Thyroid gland (tissue), 4 donors: ENCODE measurements at regions not wholly inside any gene's neighbourhood (a gene's known extent, or its start where the extent isn't known, plus 50 kb on each side); places are given as distances from the start of the nearest gene placed in this dataset.

Experiments used
- POLR2A ChIP-seq, 2 donors: fragments of 450-650 bp; IDR thresholded peaks; one replicate each; pipeline ENCODE4 v1.6.1; 2017; ENCODE audit warnings: antibody characterized with exemption in 2 of 2, mild to moderate bottlenecking in 2 of 2, moderate library complexity in 1 of 2
- TF ChIP-seq, protein P1 (sequence below), 6 experiments: fragments of 200-600 bp in 3 of 6; fragments of 450-650 bp in 3 of 6; sonication (generic) in 3 of 6; IDR thresholded peaks; one replicate each; pipeline ENCODE4 v1.5.1; 2016 to 2019; ENCODE audit warnings: antibody characterized with exemption in 6 of 6, mild to moderate bottlenecking in 2 of 6, inconsistent platforms in 1 of 6, moderate library complexity in 1 of 6

DNA sequence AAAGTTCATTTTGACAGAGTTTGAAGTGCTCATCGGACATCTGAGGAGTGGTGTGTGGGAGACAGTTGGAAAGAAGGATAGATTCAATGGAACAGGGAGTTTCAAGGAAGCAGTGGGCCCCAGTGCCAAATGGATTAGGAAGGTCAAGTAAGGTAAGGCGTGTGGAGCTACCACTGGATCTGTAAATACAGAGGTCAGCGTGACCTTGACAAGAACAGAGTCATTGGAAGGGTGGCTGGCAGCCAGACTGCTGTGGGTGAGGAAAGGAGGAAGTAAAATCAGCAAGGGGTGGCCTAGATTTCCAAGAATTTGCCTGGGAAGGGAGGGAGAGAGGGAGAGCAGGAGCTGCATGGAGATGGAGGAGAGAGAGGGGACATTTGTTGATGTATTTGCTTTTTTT is 68.2 kb upstream of the IGF1 start:
- TF ChIP-seq, protein P1, sequence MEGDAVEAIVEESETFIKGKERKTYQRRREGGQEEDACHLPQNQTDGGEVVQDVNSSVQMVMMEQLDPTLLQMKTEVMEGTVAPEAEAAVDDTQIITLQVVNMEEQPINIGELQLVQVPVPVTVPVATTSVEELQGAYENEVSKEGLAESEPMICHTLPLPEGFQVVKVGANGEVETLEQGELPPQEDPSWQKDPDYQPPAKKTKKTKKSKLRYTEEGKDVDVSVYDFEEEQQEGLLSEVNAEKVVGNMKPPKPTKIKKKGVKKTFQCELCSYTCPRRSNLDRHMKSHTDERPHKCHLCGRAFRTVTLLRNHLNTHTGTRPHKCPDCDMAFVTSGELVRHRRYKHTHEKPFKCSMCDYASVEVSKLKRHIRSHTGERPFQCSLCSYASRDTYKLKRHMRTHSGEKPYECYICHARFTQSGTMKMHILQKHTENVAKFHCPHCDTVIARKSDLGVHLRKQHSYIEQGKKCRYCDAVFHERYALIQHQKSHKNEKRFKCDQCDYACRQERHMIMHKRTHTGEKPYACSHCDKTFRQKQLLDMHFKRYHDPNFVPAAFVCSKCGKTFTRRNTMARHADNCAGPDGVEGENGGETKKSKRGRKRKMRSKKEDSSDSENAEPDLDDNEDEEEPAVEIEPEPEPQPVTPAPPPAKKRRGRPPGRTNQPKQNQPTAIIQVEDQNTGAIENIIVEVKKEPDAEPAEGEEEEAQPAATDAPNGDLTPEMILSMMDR (IDR thresholded peaks at IDR 0.05): no peak
- TF ChIP-seq POLR2A (IDR thresholded peaks at IDR 0.05): no peak
